SK-N-SH treated with all-trans-retinoic acid at 6 μM for 48 hours (cell line): ENCODE measurements at regions not wholly inside any gene's neighbourhood (a gene's known extent, or its start where the extent isn't known, plus 50 kb on each side); places are given as distances from the start of the nearest gene placed in this dataset.

Source experiments
- ATAC-seq: fragments of 200-7000 bp; cut with Tn5 transposase; 3 replicates; pipeline ENCODE4 v1.9.1; 2020; ENCODE audit warnings: mild to moderate bottlenecking, moderate library complexity
- ARNTL ChIP-seq: fragments of 450-650 bp; formaldehyde crosslinking; IDR thresholded peaks from 2 replicates; pipeline ENCODE4 v1.5.0; 2020; ENCODE audit warnings: low read depth, mild to moderate bottlenecking, moderate library complexity, borderline replicate concordance
- BACH2 ChIP-seq: fragments of 250-450 bp; sonication (Bioruptor Pico); IDR thresholded peaks from 2 replicates; pipeline ENCODE4 v1.9.0; 2021; ENCODE audit warnings: mild to moderate bottlenecking, borderline replicate concordance
- CREB5 ChIP-seq: fragments of 250-450 bp; sonication (Bioruptor Pico); IDR thresholded peaks from 2 replicates; pipeline ENCODE4 v1.5.1; 2020; ENCODE audit warnings: low read depth, mild to moderate bottlenecking, moderate library complexity
- CSRNP3 ChIP-seq: fragments of 250-450 bp; sonication (Bioruptor Pico); IDR thresholded peaks from 2 replicates; pipeline ENCODE4 v1.5.1; 2021; ENCODE audit warnings: mild to moderate bottlenecking, moderate library complexity
- ESRRG ChIP-seq: fragments of 250-450 bp; sonication (Bioruptor Pico); IDR thresholded peaks from 2 replicates; pipeline ENCODE4 v1.6.1; 2021; ENCODE audit warnings: mild to moderate bottlenecking
- GLIS3 ChIP-seq: fragments of 250-450 bp; sonication (Bioruptor Pico); IDR thresholded peaks from 2 replicates; pipeline ENCODE4 v1.5.0; 2020; ENCODE audit warnings: mild to moderate bottlenecking, moderate library complexity
- ISL1 ChIP-seq: fragments of 250-450 bp; sonication (Bioruptor Pico); IDR thresholded peaks from 2 replicates; pipeline ENCODE4 v2.1.2; 2022; ENCODE audit warnings: mild to moderate bottlenecking, moderate library complexity
- OSR1 ChIP-seq: fragments of 250-450 bp; sonication (Bioruptor Pico); IDR thresholded peaks from 2 replicates; pipeline ENCODE4 v1.8.0; 2022; ENCODE audit warnings: moderate library complexity, mild to moderate bottlenecking, inconsistent platforms
- PATZ1 ChIP-seq: fragments of 250-450 bp; sonication (Bioruptor Pico); IDR thresholded peaks from 2 replicates; pipeline ENCODE4 v1.8.0; 2020; ENCODE audit warnings: mild to moderate bottlenecking, moderate library complexity, borderline replicate concordance
- POU6F1 ChIP-seq: fragments of 250-450 bp; sonication (Bioruptor Pico); IDR thresholded peaks from 2 replicates; pipeline ENCODE4 v1.8.0; 2021; ENCODE audit warnings: low read depth, mild to moderate bottlenecking, moderate library complexity, borderline replicate concordance
- PPARA ChIP-seq: fragments of 250-450 bp; sonication (Bioruptor Pico); IDR thresholded peaks from 2 replicates; pipeline ENCODE4 v1.5.0; 2020; ENCODE audit warnings: mild to moderate bottlenecking, borderline replicate concordance
- RARB ChIP-seq: fragments of 250-450 bp; sonication (Bioruptor Pico); IDR thresholded peaks from 2 replicates; pipeline ENCODE4 v1.8.0; 2021; ENCODE audit warnings: mild to moderate bottlenecking, moderate library complexity
- SNAI2 ChIP-seq: fragments of 250-450 bp; sonication (Bioruptor Pico); IDR thresholded peaks from 2 replicates; pipeline ENCODE4 v1.5.0; 2020; ENCODE audit warnings: mild to moderate bottlenecking, moderate library complexity
- TCF4 ChIP-seq: fragments of 250-450 bp; sonication (Bioruptor Pico); IDR thresholded peaks from 2 replicates; pipeline ENCODE4 v1.8.0; 2021; ENCODE audit warnings: mild to moderate bottlenecking, moderate library complexity, borderline replicate concordance
- TOX ChIP-seq: fragments of 250-450 bp; sonication (Bioruptor Pico); IDR thresholded peaks from 2 replicates; pipeline ENCODE4 v1.8.0; 2021; ENCODE audit warnings: mild to moderate bottlenecking, moderate library complexity, borderline replicate concordance
- TSHZ2 ChIP-seq: fragments of 250-450 bp; sonication (Bioruptor Pico); IDR thresholded peaks from 2 replicates; pipeline ENCODE4 v1.5.0; 2020; ENCODE audit warnings: mild to moderate bottlenecking, moderate library complexity
- ZC3H10 ChIP-seq: fragments of 250-450 bp; sonication (Bioruptor Pico); IDR thresholded peaks from 2 replicates; pipeline ENCODE4 v1.5.1; 2021; ENCODE audit warnings: mild to moderate bottlenecking, moderate library complexity
- ZFP3 ChIP-seq: fragments of 250-450 bp; sonication (Bioruptor Pico); IDR thresholded peaks from 2 replicates; pipeline ENCODE4 v1.5.0; 2020; ENCODE audit warnings: mild to moderate bottlenecking, moderate library complexity
- ZNF565 ChIP-seq: fragments of 450-650 bp; formaldehyde crosslinking; conservative IDR thresholded peaks from 2 replicates; pipeline ENCODE4 v1.5.0; 2020; ENCODE audit warnings: low read depth, mild to moderate bottlenecking, moderate library complexity
- ZNF70 ChIP-seq: fragments of 450-650 bp; formaldehyde crosslinking; IDR thresholded peaks from 2 replicates; pipeline ENCODE4 v1.5.0; 2020; ENCODE audit warnings: mild to moderate bottlenecking, moderate library complexity

GRCh38 chr1:224543453-224543852, 72.7 kb upstream of the CNIH3 start (continued):
- TF ChIP-seq TSHZ2 (CRISPR knock-in tag) (no peak), SNAI2 (CRISPR knock-in tag) (no peak), ZNF70 (CRISPR knock-in tag) (no peak)

- TF ChIP-seq TOX (CRISPR knock-in tag) (peak; percentile 4; the same call in 1 of the 2 replicates), ZNF70 (CRISPR knock-in tag) (no peak)
- ATAC-seq, result peak; percentile 47
Observed at GRCh38 chr1:224544346-224545110, 71.6 kb upstream of the CNIH3 start.

- TF ChIP-seq ZC3H10 (CRISPR knock-in tag), result no peak
- TF ChIP-seq TCF4 (CRISPR knock-in tag), result no peak
- TF ChIP-seq PPARA (CRISPR knock-in tag), result no peak
- no peak for TF ChIP-seq RARB (CRISPR knock-in tag)
- no peak for TF ChIP-seq ARNTL (CRISPR knock-in tag)
- no peak for TF ChIP-seq CSRNP3 (CRISPR knock-in tag)
- no peak for TF ChIP-seq ZNF70 (CRISPR knock-in tag)
- TF ChIP-seq TSHZ2 (CRISPR knock-in tag), result no peak
- TF ChIP-seq ZFP3 (CRISPR knock-in tag), result no peak
- no peak for TF ChIP-seq POU6F1
- no peak for TF ChIP-seq OSR1 (CRISPR knock-in tag)
- TF ChIP-seq GLIS3 (CRISPR knock-in tag), result no peak
- TF ChIP-seq BACH2 (CRISPR knock-in tag), result no peak
- no peak for TF ChIP-seq CREB5 (CRISPR knock-in tag)
- TF ChIP-seq ESRRG, result no peak
- no peak for TF ChIP-seq ZNF565 (CRISPR knock-in tag)
- TF ChIP-seq TOX (CRISPR knock-in tag), result no peak
- no peak for TF ChIP-seq ISL1 (CRISPR knock-in tag)
- no peak for TF ChIP-seq PATZ1 (CRISPR knock-in tag)
- no peak for ATAC-seq
Observed at GRCh38 chr1:224545571-224545970, 70.5 kb upstream of the CNIH3 start.
